ENCODE measurements at regions not wholly inside any gene's neighbourhood (a gene's known extent, or its start where the extent isn't known, plus 50 kb on each side); places are given as distances from the start of the nearest gene placed in this dataset.

DNA sequence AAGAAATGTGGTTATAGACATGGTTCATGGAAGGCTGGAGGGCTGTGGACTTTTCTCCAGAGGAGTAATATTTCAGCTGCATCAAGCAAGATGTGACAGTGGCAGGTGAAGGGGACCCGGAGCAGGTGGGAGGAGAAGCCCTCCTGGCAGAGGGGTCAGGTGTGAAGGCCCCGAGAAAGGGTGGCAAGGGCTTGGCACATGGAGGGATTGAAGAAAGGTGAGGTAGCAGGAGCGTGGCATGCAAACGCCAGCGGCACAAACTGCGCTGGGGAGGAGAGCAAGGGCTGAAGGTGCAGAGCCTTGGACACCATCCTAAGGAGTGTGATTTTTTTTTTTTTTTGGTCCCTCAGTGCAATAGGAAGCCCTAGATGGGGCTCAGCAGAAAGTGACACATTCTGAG is 244.6 kb downstream of the TOMM20 start:
- TF ChIP-seq FOXM1 (IDR thresholded peaks at IDR 0.05; ENCODE audit: borderline replicate concordance, low read depth), result no peak
- TF ChIP-seq, protein P1, sequence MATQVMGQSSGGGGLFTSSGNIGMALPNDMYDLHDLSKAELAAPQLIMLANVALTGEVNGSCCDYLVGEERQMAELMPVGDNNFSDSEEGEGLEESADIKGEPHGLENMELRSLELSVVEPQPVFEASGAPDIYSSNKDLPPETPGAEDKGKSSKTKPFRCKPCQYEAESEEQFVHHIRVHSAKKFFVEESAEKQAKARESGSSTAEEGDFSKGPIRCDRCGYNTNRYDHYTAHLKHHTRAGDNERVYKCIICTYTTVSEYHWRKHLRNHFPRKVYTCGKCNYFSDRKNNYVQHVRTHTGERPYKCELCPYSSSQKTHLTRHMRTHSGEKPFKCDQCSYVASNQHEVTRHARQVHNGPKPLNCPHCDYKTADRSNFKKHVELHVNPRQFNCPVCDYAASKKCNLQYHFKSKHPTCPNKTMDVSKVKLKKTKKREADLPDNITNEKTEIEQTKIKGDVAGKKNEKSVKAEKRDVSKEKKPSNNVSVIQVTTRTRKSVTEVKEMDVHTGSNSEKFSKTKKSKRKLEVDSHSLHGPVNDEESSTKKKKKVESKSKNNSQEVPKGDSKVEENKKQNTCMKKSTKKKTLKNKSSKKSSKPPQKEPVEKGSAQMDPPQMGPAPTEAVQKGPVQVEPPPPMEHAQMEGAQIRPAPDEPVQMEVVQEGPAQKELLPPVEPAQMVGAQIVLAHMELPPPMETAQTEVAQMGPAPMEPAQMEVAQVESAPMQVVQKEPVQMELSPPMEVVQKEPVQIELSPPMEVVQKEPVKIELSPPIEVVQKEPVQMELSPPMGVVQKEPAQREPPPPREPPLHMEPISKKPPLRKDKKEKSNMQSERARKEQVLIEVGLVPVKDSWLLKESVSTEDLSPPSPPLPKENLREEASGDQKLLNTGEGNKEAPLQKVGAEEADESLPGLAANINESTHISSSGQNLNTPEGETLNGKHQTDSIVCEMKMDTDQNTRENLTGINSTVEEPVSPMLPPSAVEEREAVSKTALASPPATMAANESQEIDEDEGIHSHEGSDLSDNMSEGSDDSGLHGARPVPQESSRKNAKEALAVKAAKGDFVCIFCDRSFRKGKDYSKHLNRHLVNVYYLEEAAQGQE (IDR thresholded peaks at IDR 0.05; ENCODE audit: low read depth), result no peak
- TF ChIP-seq CEBPB (IDR thresholded peaks at IDR 0.05), result no peak
- TF ChIP-seq TCF12 (IDR thresholded peaks at IDR 0.05; ENCODE audit: low read depth), result no peak
- TF ChIP-seq CREB1 (IDR thresholded peaks at IDR 0.05; ENCODE audit: low read depth), result no peak
- TF ChIP-seq, protein P2, sequence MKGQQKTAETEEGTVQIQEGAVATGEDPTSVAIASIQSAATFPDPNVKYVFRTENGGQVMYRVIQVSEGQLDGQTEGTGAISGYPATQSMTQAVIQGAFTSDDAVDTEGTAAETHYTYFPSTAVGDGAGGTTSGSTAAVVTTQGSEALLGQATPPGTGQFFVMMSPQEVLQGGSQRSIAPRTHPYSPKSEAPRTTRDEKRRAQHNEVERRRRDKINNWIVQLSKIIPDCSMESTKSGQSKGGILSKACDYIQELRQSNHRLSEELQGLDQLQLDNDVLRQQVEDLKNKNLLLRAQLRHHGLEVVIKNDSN (IDR thresholded peaks at IDR 0.05), result no peak
- TF ChIP-seq, protein P3, sequence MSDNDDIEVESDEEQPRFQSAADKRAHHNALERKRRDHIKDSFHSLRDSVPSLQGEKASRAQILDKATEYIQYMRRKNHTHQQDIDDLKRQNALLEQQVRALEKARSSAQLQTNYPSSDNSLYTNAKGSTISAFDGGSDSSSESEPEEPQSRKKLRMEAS (IDR thresholded peaks at IDR 0.05), result no peak

DNA sequence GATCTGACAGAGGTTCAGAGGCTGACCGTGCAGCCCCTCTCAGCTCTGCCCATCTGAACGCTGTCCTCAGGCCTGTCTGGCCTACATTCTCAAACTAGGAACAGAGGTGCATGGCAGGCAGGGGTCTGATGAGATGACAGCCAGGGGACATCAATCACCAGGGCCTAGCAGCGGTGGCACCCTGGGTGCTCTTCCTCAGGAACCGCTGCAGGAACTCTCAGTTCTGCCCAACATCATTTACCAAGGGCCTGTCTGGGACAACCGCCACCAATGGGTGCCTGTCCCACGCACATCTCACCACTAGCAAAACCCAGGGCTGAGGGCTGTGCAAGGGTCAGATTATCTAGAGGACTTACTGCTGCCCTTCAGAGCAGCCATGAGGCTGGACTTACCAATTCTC is 245.7 kb downstream of the TOMM20 start:
- no peak for TF ChIP-seq EP300 (IDR thresholded peaks at IDR 0.05; ENCODE audit: borderline replicate concordance)
- no peak for TF ChIP-seq RAD21 (IDR thresholded peaks at IDR 0.05; ENCODE audit: low read depth)
- TF ChIP-seq ZBTB7A (IDR thresholded peaks at IDR 0.05; ENCODE audit: low read depth), result no peak

DNA sequence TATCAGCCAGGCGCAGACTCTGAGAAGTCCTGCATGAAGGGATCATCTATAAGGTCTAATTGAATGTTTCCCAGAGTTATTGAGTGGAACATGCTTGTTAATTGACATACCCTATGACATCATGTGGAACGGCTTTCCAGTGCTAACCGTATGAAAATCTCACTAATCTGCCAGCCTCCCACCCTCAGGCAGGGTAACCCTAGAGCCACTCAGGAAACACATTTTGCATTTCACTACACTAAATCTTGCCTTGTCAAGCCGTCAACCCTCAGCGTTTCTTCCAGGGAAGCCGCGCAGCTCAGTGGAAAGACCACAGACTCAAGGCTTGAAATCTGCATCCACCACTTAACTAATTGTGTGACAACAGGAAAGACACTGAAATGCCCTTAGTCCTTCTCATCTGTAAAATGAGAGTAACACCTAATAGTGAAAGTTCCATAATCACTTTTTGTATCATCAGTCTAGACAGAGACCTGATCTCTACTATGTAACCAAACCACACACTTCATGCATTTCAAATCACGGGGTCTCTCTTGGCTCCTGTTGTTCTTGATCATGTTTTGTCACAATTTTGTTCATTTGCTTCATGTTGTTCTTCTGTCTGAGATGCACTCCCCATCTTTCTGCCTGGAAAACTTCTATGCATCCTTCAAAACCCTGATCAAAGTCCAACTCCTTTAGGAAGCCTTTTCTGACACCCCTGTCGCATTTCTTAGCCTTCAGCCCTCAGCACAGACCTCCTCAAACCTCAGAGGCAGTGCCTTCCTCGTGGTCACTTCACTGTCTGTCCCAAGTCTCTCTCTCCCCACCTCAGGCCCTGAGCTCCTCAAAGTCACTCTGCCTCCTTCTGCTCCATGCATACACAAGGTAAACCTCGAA is 246.5 kb downstream of the TOMM20 start:
- no peak for TF ChIP-seq ZBTB7A (IDR thresholded peaks at IDR 0.05; ENCODE audit: low read depth)
- TF ChIP-seq, protein P1 (IDR thresholded peaks at IDR 0.05; ENCODE audit: low read depth), result no peak
- no peak for TF ChIP-seq RAD21 (IDR thresholded peaks at IDR 0.05; ENCODE audit: low read depth)
- TF ChIP-seq EGR1 (IDR thresholded peaks at IDR 0.05), result no peak
- TF ChIP-seq TEAD4 (IDR thresholded peaks at IDR 0.05), result no peak
- no peak for TF ChIP-seq TAF1 (IDR thresholded peaks at IDR 0.05; ENCODE audit: low read depth)
- TF ChIP-seq CREB1 (IDR thresholded peaks at IDR 0.05; ENCODE audit: low read depth), result no peak
- no peak for TF ChIP-seq EP300 (IDR thresholded peaks at IDR 0.05; ENCODE audit: borderline replicate concordance)
- TF ChIP-seq, protein P3 (IDR thresholded peaks at IDR 0.05), result no peak
- TF ChIP-seq CEBPB (IDR thresholded peaks at IDR 0.05), result no peak
- TF ChIP-seq YY1 (IDR thresholded peaks at IDR 0.05; ENCODE audit: low read depth), result no peak
- TF ChIP-seq TCF12 (IDR thresholded peaks at IDR 0.05; ENCODE audit: low read depth), result no peak
- TF ChIP-seq, protein P2 (IDR thresholded peaks at IDR 0.05), result no peak
- TF ChIP-seq NFIC (IDR thresholded peaks at IDR 0.05), result no peak
- TF ChIP-seq FOXM1 (IDR thresholded peaks at IDR 0.05; ENCODE audit: borderline replicate concordance, low read depth), result no peak

DNA sequence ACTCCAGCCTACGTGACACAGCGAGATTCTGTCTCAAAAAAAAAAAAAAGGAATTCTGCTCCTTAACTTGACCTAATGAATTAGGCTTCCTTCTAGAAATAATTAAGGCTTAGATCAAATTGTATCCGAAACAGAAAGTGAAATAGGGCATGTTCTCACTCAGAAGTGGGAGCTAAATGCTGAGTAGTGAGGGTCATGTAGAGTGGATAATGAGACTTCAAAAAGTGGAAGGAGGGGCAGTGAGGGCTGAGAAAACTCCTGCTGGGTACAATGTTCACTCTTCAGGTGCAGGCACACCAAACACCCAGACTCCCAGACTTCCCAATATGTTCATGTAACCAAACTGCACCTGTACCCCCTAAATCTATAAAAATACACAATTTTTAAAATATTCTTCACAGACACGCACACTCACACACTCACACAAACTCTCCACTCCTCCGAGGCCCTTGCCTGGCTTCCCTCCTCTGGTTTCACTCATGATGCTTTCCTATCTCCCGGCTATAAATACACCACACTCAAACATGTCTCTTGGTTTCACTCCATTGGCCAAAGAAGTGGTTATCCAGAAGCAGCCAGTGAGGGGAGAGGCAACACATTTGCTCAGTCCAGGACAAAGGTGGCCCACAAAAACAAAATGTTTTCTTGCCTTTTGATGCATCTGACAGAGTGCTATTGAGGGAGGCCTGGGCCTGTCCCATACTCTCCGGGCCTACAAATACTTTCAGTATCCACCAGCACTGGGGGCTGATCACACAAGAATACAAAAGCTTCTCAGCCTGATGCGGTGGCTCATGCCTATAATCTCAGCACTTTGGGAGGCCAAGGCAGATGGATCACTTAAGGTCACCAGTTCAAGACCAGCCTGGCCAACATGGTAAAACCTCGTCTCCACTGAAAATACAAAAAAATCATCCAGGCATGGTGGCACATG is 249.2 kb downstream of the TOMM20 start:
- TF ChIP-seq, protein P1 (IDR thresholded peaks at IDR 0.05; ENCODE audit: low read depth), result no peak
- TF ChIP-seq FOXM1 (IDR thresholded peaks at IDR 0.05; ENCODE audit: borderline replicate concordance, low read depth) (no peak), CREB1 (IDR thresholded peaks at IDR 0.05; ENCODE audit: low read depth) (no peak)
